Gastroesophageal sphincter (tissue), 4 donors: ENCODE measurements at regions not wholly inside any gene's neighbourhood (a gene's known extent, or its start where the extent isn't known, plus 50 kb on each side); places are given as distances from the start of the nearest gene placed in this dataset.

Experiments used
- ATAC-seq: fragments of 150-250 bp; one replicate; pipeline ENCODE4 v1.9.1; 2016; ENCODE audit warnings: mild to moderate bottlenecking, moderate library complexity
- H3K27ac ChIP-seq, 4 donors: fragments of 200-600 bp; sonication (generic) in 3 of 4; 1 replicate in 3 of 4; 2 replicates in 1 of 4; pipeline ENCODE4 v1.5.1; 2016 to 2019
- H3K27me3 ChIP-seq: fragments of 200-600 bp; sonication (generic); one replicate; pipeline ENCODE4 v1.5.1; 2019
- H3K36me3 ChIP-seq, 2 donors: fragments of 200-600 bp; sonication (generic); one replicate each; pipeline ENCODE4 v1.5.1; 2019; ENCODE audit warnings: control low read depth in 1 of 2
- H3K4me1 ChIP-seq, 3 donors: fragments of 200-600 bp; sonication (generic); 1 replicate in 2 of 3; 2 replicates in 1 of 3; pipeline ENCODE4 v1.5.1; 2016 to 2019; ENCODE audit warnings: control low read depth in 2 of 3
- H3K4me3 ChIP-seq, 2 donors: fragments of 200-600 bp; sonication (generic); one replicate each; pipeline ENCODE4 v1.5.1; 2019; ENCODE audit warnings: mild to moderate bottlenecking in 1 of 2, moderate library complexity in 1 of 2
- H3K9me3 ChIP-seq, 3 donors: fragments of 200-600 bp; sonication (generic); one replicate each; pipeline ENCODE4 v1.5.1; 2017 to 2019; ENCODE audit warnings: control low read depth in 2 of 3
- CTCF ChIP-seq, 4 experiments: fragments of 200-600 bp in 2 of 4; fragments of 450-650 bp in 2 of 4; sonication (generic) in 1 of 4; IDR thresholded peaks; one replicate each; pipeline ENCODE4 v1.5.1; 2017 to 2019; ENCODE audit warnings: antibody characterized with exemption in 4 of 4, mild to moderate bottlenecking in 2 of 4, moderate library complexity in 2 of 4
- EP300 ChIP-seq: sonication (generic); formaldehyde crosslinking; IDR thresholded peaks from one replicate; pipeline ENCODE4 v1.6.1; 2017; ENCODE audit warnings: antibody characterized with exemption, mild to moderate bottlenecking
- POLR2A ChIP-seq, 2 donors: fragments of 450-650 bp; IDR thresholded peaks; one replicate each; pipeline ENCODE4 v1.6.1; 2017; ENCODE audit warnings: antibody characterized with exemption in 2 of 2, mild to moderate bottlenecking in 2 of 2, moderate library complexity in 1 of 2
- POLR2AphosphoS5 ChIP-seq: sonication (generic); formaldehyde crosslinking; IDR thresholded peaks from one replicate; pipeline ENCODE4 v1.6.1; 2017; ENCODE audit warnings: antibody characterized with exemption
- WGBS, 2 donors: methylation state at CpG; one replicate each; pipeline ENCODE4 v1.1.5; 2018; ENCODE audit warnings: low coverage in 1 of 2; 5-methylcytosine and 5-hydroxymethylcytosine counted together

- peaks cover 6% of the 10 kb centered on the region for H3K27me3 ChIP-seq
- no peak overlapping the region for H3K4me3 ChIP-seq
- no peaks in the 10 kb centered on the region for H3K36me3 ChIP-seq
- no peak for TF ChIP-seq POLR2A (IDR thresholded peaks at IDR 0.05)
- TF ChIP-seq POLR2AphosphoS5 = no peak
- no peak for TF ChIP-seq EP300
- no peaks in the 10 kb centered on the region for H3K4me1 ChIP-seq
- 43 to 93% methylated on average over 2 of the region's 3 CpGs for WGBS, 2 donors
- no peaks in the 10 kb centered on the region for H3K9me3 ChIP-seq
- H3K27ac ChIP-seq = no peak overlapping the region
- no peak for ATAC-seq
Observed at GRCh38 chr6:33915134-33915533, 111.3 kb upstream of the MLN start.

- H3K4me1 ChIP-seq = no peaks in the 10 kb centered on the region
- no peak for TF ChIP-seq CTCF (IDR thresholded peaks at IDR 0.05)
- TF ChIP-seq POLR2AphosphoS5 = no peak
- no peak for TF ChIP-seq POLR2A (IDR thresholded peaks at IDR 0.05)
- no peak for TF ChIP-seq EP300
- ATAC-seq = no peak
- H3K27me3 ChIP-seq = peaks cover 6% of the 10 kb centered on the region
- WGBS, 2 donors = 73% methylated on average over 7 of the region's 8 CpGs; no CpG with 5 or more reads in 1 of the 2 donors
- H3K4me3 ChIP-seq = no peak overlapping the region
- H3K36me3 ChIP-seq = no peaks in the 10 kb centered on the region
- no peak overlapping the region for H3K27ac ChIP-seq
- no peaks in the 10 kb centered on the region for H3K9me3 ChIP-seq
Observed at GRCh38 chr6:33914645-33915044, 110.8 kb upstream of the MLN start.

- Histone ChIP-seq H3K27me3 (no peaks in the 10 kb centered on the region), H3K27ac (no peak overlapping the region), H3K36me3 (no peaks in the 10 kb centered on the region), H3K4me3 (no peak overlapping the region), H3K9me3 (no peaks in the 10 kb centered on the region), H3K4me1 (no peaks in the 10 kb centered on the region)
- ATAC-seq = peak; percentile 62
- TF ChIP-seq POLR2A (IDR thresholded peaks at IDR 0.05) (no peak), EP300 (no peak), CTCF (IDR thresholded peaks at IDR 0.05) (no peak), POLR2AphosphoS5 (no peak)
- 50% methylated on average over 1 of the region's 1 CpG; no CpG with 5 or more reads in 1 of the 2 donors for WGBS, 2 donors
Observed at GRCh38 chr6:33912195-33912594, 108.4 kb upstream of the MLN start.

GRCh38 chr6:33911488-33911887, 107.7 kb upstream of the MLN start:
- WGBS, 2 donors = 80 to 100% methylated on average over 1 to 2 of the region's 6 CpGs
- Histone ChIP-seq H3K27me3 (no peaks in the 10 kb centered on the region), H3K9me3 (no peaks in the 10 kb centered on the region), H3K4me3 (no peak overlapping the region), H3K27ac (no peak overlapping the region), H3K36me3 (no peaks in the 10 kb centered on the region), H3K4me1 (no peaks in the 10 kb centered on the region)
- ATAC-seq = no peak
- TF ChIP-seq POLR2AphosphoS5 (no peak), POLR2A (IDR thresholded peaks at IDR 0.05) (no peak), CTCF (IDR thresholded peaks at IDR 0.05) (no peak), EP300 (no peak)

- no peaks in the 10 kb centered on the region for H3K36me3 ChIP-seq
- no peak overlapping the region for H3K27ac ChIP-seq
- no peaks in the 10 kb centered on the region for H3K4me1 ChIP-seq
- H3K4me3 ChIP-seq = no peak overlapping the region
- WGBS, 2 donors = 100% methylated on average over 2 of the region's 5 CpGs; no CpG with 5 or more reads in 1 of the 2 donors
- no peak for ATAC-seq
- no peak for TF ChIP-seq CTCF (IDR thresholded peaks at IDR 0.05)
- no peak for TF ChIP-seq POLR2A (IDR thresholded peaks at IDR 0.05)
- TF ChIP-seq POLR2AphosphoS5 = no peak
- TF ChIP-seq EP300 = no peak
- H3K9me3 ChIP-seq = no peaks in the 10 kb centered on the region
- no peaks in the 10 kb centered on the region for H3K27me3 ChIP-seq
Observed at GRCh38 chr6:33910594-33910993, 106.8 kb upstream of the MLN start.
